ENCODE measurements at regions not wholly inside any gene's neighbourhood (a gene's known extent, or its start where the extent isn't known, plus 50 kb on each side); places are given as distances from the start of the nearest gene placed in this dataset.

- no peak for TF ChIP-seq ZNF592 (IDR thresholded peaks at IDR 0.05)
- no peak for TF ChIP-seq IRF3 (IDR thresholded peaks at IDR 0.05)
- TF ChIP-seq SMAD1 (IDR thresholded peaks at IDR 0.05; ENCODE audit: low read depth, partially characterized antibody), result no peak
Observed at GRCh38 chr18:56407646-56408180, 230.7 kb downstream of the TXNL1 start (continued).

GRCh38 chr18:56402872-56403516, 235.4 kb downstream of the TXNL1 start:
- Histone ChIP-seq H3K4me3 (no peak overlapping the region), H3K36me3 (ENCODE audit: control insufficient read depth in 2 of 2, insufficient read depth in 2 of 2, low read length in 1 of 2) (no peaks in the 10 kb centered on the region), H4K20me1 (ENCODE audit: control insufficient read depth, insufficient read depth) (no peaks in the 10 kb centered on the region), H3K9ac (ENCODE audit: control insufficient read depth, insufficient read depth, low read length) (no peak overlapping the region), H3K79me2 (ENCODE audit: control insufficient read depth, insufficient read depth, low read length) (no peaks in the 10 kb centered on the region), H3K27ac (ENCODE audit: control insufficient read depth, insufficient read depth) (no peak overlapping the region), H3K4me1 (ENCODE audit: control insufficient read depth, insufficient read depth, low read length) (no peaks in the 10 kb centered on the region), H3K9me3 (replicated peaks; ENCODE audit: control insufficient read depth, insufficient read depth, low read length) (no peaks in the 10 kb centered on the region), H3K27me3 (replicated peaks in 1 of 2; ENCODE audit: control insufficient read depth in 2 of 2, insufficient read depth in 2 of 2, low read length in 1 of 2) (no peaks in the 10 kb centered on the region), H2AFZ (ENCODE audit: control insufficient read depth, low read depth, low read length) (no peak overlapping the region), H3K4me2 (ENCODE audit: control insufficient read depth, insufficient read depth) (no peak overlapping the region)
- WGBS (ENCODE audit: insufficient coverage, insufficient replicate concordance, low lambda C conversion rate, missing lambda C conversion rate), result 0% methylated on average over 1 of the region's 1 CpG
- DNase-seq (ENCODE audit: low read depth, low spot score) (no peak), FAIRE-seq (no peak), ATAC-seq (no peak)
- SMC1A ChIA-PET (ENCODE audit: uncharacterized antibody, unreplicated experiment), result interaction anchor here (0.8 kb wide), 1 partner anchor 106 kb away, joined by 4 read pairs; no protein-coding TSS in a partner anchor
- no peak for TF ChIP-seq YY1 (IDR thresholded peaks at IDR 0.05; ENCODE audit: low read depth, low read length)
- no peak for TF ChIP-seq FOXM1 (IDR thresholded peaks at IDR 0.05; ENCODE audit: low read depth, low read length)
- no peak for TF ChIP-seq STAT1 (conservative IDR thresholded peaks at IDR 0.05)
- no peak for TF ChIP-seq CBFB (IDR thresholded peaks at IDR 0.05; ENCODE audit: low read depth)
- no peak for TF ChIP-seq POU2F2 (IDR thresholded peaks at IDR 0.05; ENCODE audit: borderline replicate concordance, low read depth, low read length)
- no TSS peak for BruUV-seq (replicated peaks)
- in situ Hi-C loops (cut with MboI), result no loop called here
- CTCF ChIA-PET, result interaction anchor here (1.4 kb wide), 1 partner anchor 162 kb away, joined by 4 read pairs; no protein-coding TSS in a partner anchor
- intact Hi-C loops (cut with micrococcal nuclease; ENCODE audit: unreplicated experiment), result no loop called here
- RAD21 ChIA-PET (ENCODE audit: unreplicated experiment), result interaction anchor here (0.7 kb wide), 1 partner anchor 97 kb away, joined by 3 read pairs; no protein-coding TSS in a partner anchor
- POLR2A ChIA-PET, result no interaction called here
